HFF-Myc (cell line): ENCODE measurements at regions not wholly inside any gene's neighbourhood (a gene's known extent, or its start where the extent isn't known, plus 50 kb on each side); places are given as distances from the start of the nearest gene placed in this dataset.

ENCODE experiments used
- DNase-seq: peaks from one replicate; pipeline ENCODE4 v3.0.0-alpha.2; 2011; ENCODE audit warnings: low read depth; ENCODE audit errors: extremely low read depth
- H3K4me3 ChIP-seq: replicated peaks from 2 replicates; pipeline ENCODE4 v1.5.1; 2011; ENCODE audit warnings: low read depth, mild to moderate bottlenecking, control low read depth, low read length
- CTCF ChIP-seq: IDR thresholded peaks from 2 replicates; pipeline ENCODE4 v1.5.1; 2012; ENCODE audit warnings: mild to moderate bottlenecking, low read depth, low read length, control low read depth; ENCODE audit errors: missing control alignments

GRCh38 chr12:114992443-114992842 is 308.5 kb upstream of the TBX3 start:
- DNase-seq = no peak

GRCh38 chr12:114990381-114990780 is 306.4 kb upstream of the TBX3 start:
- no peak overlapping the region for H3K4me3 ChIP-seq
- no peak for TF ChIP-seq CTCF
- no peak for DNase-seq

More at GRCh38 chr12:114992443-114992842, 308.5 kb upstream of the TBX3 start:
- H3K4me3 ChIP-seq = no peak overlapping the region
- no peak for TF ChIP-seq CTCF

GRCh38 chr12:114986849-114987248 is 302.9 kb upstream of the TBX3 start:
- no peak for TF ChIP-seq CTCF
- no peak overlapping the region for H3K4me3 ChIP-seq

GRCh38 chr12:114986178-114986714 is 302.3 kb upstream of the TBX3 start:
- no peak for TF ChIP-seq CTCF
- H3K4me3 ChIP-seq = no peak overlapping the region
- no peak for DNase-seq

More at GRCh38 chr12:114986849-114987248, 302.9 kb upstream of the TBX3 start:
- no peak for DNase-seq

GRCh38 chr12:114984634-114985061 is 300.7 kb upstream of the TBX3 start:
- no peak for TF ChIP-seq CTCF
- no peak for DNase-seq
- no peak overlapping the region for H3K4me3 ChIP-seq

- no peak for DNase-seq
- H3K4me3 ChIP-seq = no peak overlapping the region
- TF ChIP-seq CTCF = no peak
Measured at GRCh38 chr12:114982760-114983159, 298.8 kb upstream of the TBX3 start.

GRCh38 chr12:114981036-114981435 is 297.1 kb upstream of the TBX3 start:
- DNase-seq = no peak
- TF ChIP-seq CTCF = no peak
- H3K4me3 ChIP-seq = no peak overlapping the region
